Kidney epithelial cell (primary cell): ENCODE measurements at regions not wholly inside any gene's neighbourhood (a gene's known extent, or its start where the extent isn't known, plus 50 kb on each side); places are given as distances from the start of the nearest gene placed in this dataset.

Source experiments
- DNase-seq: peaks from one replicate; pipeline ENCODE4 v3.0.0-alpha.2; 2010; ENCODE audit warnings: low read depth
- H3K27me3 ChIP-seq: 2 replicates; pipeline ENCODE4 v1.6.0; 2011; ENCODE audit warnings: low read length; ENCODE audit not compliant: control insufficient read depth, insufficient read depth
- H3K36me3 ChIP-seq: 2 replicates; pipeline ENCODE4 v1.5.1; 2011; ENCODE audit warnings: low read length; ENCODE audit not compliant: control insufficient read depth, insufficient read depth
- H3K4me3 ChIP-seq: 2 replicates; pipeline ENCODE4 v1.5.1; 2011; ENCODE audit warnings: low read depth, mild to moderate bottlenecking, control low read depth, low read length
- CTCF ChIP-seq: IDR thresholded peaks from 2 replicates; pipeline ENCODE4 v1.5.1; 2011; ENCODE audit warnings: mild to moderate bottlenecking, moderate library complexity, low read length, control low read depth, inconsistent platforms; ENCODE audit not compliant: insufficient read depth, poor library complexity, severe bottlenecking

GRCh38 chr2:239745386-239746227 is 279.5 kb downstream of the NDUFA10 start:
- Histone ChIP-seq H3K4me3 (no peak overlapping the region), H3K36me3 (no peaks in the 10 kb centered on the region), H3K27me3 (peaks cover 6% of the 10 kb centered on the region)
- no peak for TF ChIP-seq CTCF
- no peak for DNase-seq

DNA sequence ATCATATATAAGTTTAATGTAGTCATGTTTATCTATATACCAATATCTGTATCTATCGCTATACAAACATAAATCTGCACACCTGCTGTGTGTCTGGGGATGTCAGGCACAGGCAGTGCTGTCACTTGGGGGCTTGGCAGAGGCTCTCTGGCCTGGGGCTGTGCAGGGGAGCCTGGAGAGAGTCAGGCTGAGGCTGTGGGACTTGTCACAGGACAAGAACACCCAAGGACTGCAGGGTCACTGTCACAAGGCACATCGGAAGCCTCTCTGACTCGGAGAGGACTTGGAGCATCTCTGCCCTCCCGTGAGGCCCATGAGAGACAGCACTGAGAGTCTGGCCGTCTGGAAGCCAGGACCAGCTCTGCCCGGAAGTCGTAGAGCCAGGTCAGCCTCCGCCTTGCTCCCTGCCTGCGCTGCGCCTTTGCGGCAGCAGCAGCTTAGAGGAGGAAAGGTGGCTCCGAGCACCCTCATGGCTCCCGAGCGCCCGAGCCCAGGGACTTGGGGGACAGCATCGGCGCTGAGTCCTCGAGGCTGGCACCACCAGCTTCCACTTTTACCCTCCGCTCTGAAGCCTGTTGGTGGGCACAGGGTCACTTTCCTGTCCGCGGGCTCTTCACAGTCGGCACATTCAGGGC is 280.3 kb downstream of the NDUFA10 start:
- no peak for TF ChIP-seq CTCF
- DNase-seq = no peak
- H3K36me3 ChIP-seq = no peaks in the 10 kb centered on the region
- H3K4me3 ChIP-seq = no peak overlapping the region
- peaks cover 6% of the 10 kb centered on the region for H3K27me3 ChIP-seq

GRCh38 chr2:239743206-239743605 is 281.9 kb downstream of the NDUFA10 start:
- no peak overlapping the region for H3K4me3 ChIP-seq
- TF ChIP-seq CTCF = no peak
- DNase-seq = no peak
- H3K27me3 ChIP-seq = peaks cover 6% of the 10 kb centered on the region
- no peaks in the 10 kb centered on the region for H3K36me3 ChIP-seq

DNA sequence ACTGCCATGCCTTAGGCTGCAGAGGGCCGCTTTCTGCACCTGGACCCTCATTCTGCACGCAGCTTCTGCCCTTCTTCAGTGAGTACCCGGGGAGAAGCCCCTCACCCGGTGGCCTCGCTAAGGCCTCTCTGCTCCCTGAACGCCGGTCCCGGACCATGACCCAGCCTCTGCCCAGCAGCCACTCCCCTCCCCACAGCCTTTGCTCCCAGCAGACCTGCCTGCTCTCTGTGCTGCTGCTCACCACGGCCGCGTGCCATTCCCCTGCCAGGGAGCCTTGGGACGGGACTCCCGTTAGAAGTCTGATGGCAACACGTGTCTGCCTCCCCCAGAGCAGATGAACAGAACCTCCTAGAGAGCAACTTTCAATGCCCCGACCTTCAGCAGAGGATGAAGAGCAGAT is 282.8 kb downstream of the NDUFA10 start:
- no peaks in the 10 kb centered on the region for H3K36me3 ChIP-seq
- no peak for TF ChIP-seq CTCF
- H3K27me3 ChIP-seq = peaks cover 6% of the 10 kb centered on the region
- DNase-seq = no peak
- H3K4me3 ChIP-seq = no peak overlapping the region

DNA sequence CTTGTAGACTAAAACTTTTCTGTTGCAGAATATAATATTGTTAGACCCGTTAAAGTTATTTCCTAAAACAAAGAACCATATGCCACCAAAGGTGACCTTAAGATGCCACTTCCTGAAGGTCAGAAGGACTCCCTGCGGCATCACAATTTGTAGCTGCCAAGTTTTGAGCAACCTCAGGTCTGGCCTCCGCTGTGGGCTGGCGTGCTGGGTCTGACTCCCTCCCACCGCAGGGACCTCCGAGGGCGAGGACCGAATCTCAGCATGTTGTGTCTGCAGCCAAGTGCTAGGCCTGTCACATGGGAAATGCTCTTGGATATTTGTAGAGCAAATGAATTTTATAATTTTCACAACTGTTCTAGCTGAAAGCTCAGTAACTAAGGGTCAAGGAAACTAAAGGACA is 285.9 kb downstream of the NDUFA10 start:
- H3K27me3 ChIP-seq = peaks cover 2% of the 10 kb centered on the region

More for the DNA sequence above, 285.9 kb downstream of the NDUFA10 start:
- TF ChIP-seq CTCF = no peak
- Histone ChIP-seq H3K36me3 (no peaks in the 10 kb centered on the region), H3K4me3 (no peak overlapping the region)
- DNase-seq = no peak
